Psoas muscle (tissue), 7 donors: ENCODE measurements at regions not wholly inside any gene's neighbourhood (a gene's known extent, or its start where the extent isn't known, plus 50 kb on each side); places are given as distances from the start of the nearest gene placed in this dataset.

ENCODE experiments used
- ATAC-seq, 4 donors: fragments of 200-7000 bp; cut with Tn5 transposase; one replicate each; pipeline ENCODE4 v1.9.1; 2020; ENCODE audit warnings: moderate library complexity in 3 of 4, mild to moderate bottlenecking in 2 of 4
- DNase-seq, 2 donors: peaks; one replicate each; pipeline ENCODE4 v3.0.0-alpha.2; 2020
- H3K27ac ChIP-seq: fragments of 200-600 bp; one replicate; pipeline ENCODE4 v1.8.0; 2022
- H3K27me3 ChIP-seq, 3 donors: fragments of 200-600 bp in 1 of 3; one replicate each; pipeline versions ENCODE4 v1.6.1 to v1.8.0; 2013 to 2022; ENCODE audit warnings: low read length in 2 of 3, mild to moderate bottlenecking in 2 of 3, moderate library complexity in 1 of 3; ENCODE audit not compliant: insufficient read depth in 3 of 3
- H3K36me3 ChIP-seq, 2 donors: fragments of 200-600 bp in 1 of 2; one replicate each; pipeline versions ENCODE4 v1.6.1 to v1.8.0; 2013 to 2022; ENCODE audit warnings: low read depth in 1 of 2, mild to moderate bottlenecking in 1 of 2, moderate library complexity in 1 of 2; ENCODE audit not compliant: insufficient read depth in 1 of 2
- H3K4me1 ChIP-seq: fragments of 200-600 bp; one replicate; pipeline ENCODE4 v1.8.0; 2022
- H3K4me3 ChIP-seq: fragments of 200-600 bp; one replicate; pipeline ENCODE4 v1.8.0; 2022; ENCODE audit warnings: mild to moderate bottlenecking
- H3K9me3 ChIP-seq: fragments of 200-600 bp; one replicate; pipeline ENCODE4 v1.8.0; 2022
- WGBS, 3 donors: extraction: QIAGEN DNeasy Blood & Tissue Kit; methylation state at CpG; one replicate each; pipeline versions ENCODE4 v1.1.6 to v1.1.7; 2013; 5-methylcytosine and 5-hydroxymethylcytosine counted together
- intact Hi-C, 2 donors: fragments of 100-400 bp; cut with DNase I; formaldehyde crosslinking; loops; one replicate each; pipeline versions ENCODE4 v1.11.0 to v1.14.2; 2022
- TF ChIP-seq, protein P1 (sequence below): fragments of 200-600 bp; IDR thresholded peaks from one replicate; pipeline ENCODE4 v1.8.0; 2022; ENCODE audit warnings: antibody characterized with exemption
- donor health status: healthy with polysubstance abuse.
- donor health status: DM: no; HTN: no; CAD: no; lungs with moderate emphysema.
- donor health status: Bipolar disorder and iron deficiency.
- donor health status: healthy.
- donor health status: DM: yes; HTN: yes; CAD: no.
- donor health status: DM: no; HTN: no; CAD: no.
- donor health status: DM: yes; HTN: yes; CAD: no.

DNA sequence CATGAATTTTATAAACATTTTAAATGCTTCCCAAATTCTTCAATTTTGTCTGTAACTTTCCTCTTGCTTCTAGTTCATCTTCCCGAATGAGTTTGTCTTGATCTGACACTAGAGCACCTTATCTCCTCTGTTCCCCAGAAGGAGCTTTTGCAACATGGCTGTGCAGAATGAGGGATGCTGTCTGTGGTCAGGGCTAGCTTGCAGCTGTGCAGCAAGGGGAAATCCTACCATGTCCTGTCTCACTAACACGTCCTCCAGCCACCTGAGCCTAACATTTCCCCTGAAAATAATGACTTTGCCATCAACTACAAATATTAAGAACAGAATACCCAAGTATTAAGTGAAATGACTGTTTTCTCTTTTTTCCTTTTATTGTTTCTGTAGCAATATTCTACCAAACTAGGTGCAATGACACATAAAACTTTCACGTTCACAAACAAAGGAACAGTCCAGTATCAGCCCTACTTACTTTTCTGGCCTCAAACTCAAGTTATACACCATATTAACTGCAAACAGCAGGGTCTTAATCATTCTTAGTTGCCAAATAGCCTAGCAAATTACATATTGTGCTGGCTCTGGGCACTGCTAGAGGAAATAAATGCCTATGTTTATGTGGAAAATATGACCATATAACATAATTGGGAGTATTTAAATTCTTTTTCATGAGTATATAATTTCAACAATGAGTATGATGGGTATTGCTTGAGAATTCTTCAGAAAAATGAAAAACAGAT, 423.3 kb downstream of the CMPK2 start:
- H3K4me1 ChIP-seq = no peaks in the 10 kb centered on the region
- H3K27ac ChIP-seq = no peak overlapping the region
- 71 to 77% (median 71%) methylated on average over 3 of the region's 3 CpGs for WGBS, 3 donors
- no peaks in the 10 kb centered on the region for H3K9me3 ChIP-seq
- TF ChIP-seq, protein P1, sequence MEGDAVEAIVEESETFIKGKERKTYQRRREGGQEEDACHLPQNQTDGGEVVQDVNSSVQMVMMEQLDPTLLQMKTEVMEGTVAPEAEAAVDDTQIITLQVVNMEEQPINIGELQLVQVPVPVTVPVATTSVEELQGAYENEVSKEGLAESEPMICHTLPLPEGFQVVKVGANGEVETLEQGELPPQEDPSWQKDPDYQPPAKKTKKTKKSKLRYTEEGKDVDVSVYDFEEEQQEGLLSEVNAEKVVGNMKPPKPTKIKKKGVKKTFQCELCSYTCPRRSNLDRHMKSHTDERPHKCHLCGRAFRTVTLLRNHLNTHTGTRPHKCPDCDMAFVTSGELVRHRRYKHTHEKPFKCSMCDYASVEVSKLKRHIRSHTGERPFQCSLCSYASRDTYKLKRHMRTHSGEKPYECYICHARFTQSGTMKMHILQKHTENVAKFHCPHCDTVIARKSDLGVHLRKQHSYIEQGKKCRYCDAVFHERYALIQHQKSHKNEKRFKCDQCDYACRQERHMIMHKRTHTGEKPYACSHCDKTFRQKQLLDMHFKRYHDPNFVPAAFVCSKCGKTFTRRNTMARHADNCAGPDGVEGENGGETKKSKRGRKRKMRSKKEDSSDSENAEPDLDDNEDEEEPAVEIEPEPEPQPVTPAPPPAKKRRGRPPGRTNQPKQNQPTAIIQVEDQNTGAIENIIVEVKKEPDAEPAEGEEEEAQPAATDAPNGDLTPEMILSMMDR = no peak
- no peak for DNase-seq
- no peak for ATAC-seq
- H3K4me3 ChIP-seq = no peak overlapping the region
- intact Hi-C loops = no loop called here
- H3K36me3 ChIP-seq = no peaks in the 10 kb centered on the region
- H3K27me3 ChIP-seq = no peaks in the 10 kb centered on the region

DNA sequence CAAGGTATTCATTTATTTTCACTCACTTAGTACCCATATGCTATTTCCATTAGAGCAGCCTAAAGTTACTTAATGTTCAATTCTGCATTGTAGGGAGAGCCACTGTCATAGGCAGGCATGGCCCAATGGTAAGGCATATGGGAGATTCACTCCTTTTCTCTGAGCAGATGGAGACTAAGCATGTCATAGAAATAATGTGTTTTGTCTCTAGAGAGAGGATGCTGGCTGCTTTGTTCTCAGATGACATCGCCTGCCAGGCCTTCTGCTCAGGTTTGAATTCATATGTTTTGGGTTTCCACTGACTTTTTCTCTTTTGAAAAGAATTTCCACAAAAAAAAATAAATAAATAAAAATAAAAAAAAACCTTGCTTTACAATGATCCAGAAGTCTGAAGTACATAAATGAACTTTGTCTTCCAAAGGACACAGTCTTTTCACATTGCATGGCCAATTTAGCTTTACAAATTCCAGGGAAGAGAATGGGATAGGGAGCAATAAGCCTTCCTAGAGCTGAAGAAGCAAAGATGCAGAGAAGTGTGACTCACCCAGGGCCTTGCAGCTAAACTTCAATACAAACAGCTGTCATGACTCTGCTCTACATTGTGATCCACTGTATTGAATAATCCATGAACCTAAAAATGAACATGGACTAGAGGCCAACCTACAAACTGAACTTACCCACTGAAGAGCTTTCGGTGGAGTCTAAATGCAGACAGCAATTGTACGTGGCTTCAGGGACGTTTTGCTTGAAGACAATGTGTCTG, 422.5 kb downstream of the CMPK2 start:
- Histone ChIP-seq H3K4me1 (no peaks in the 10 kb centered on the region), H3K9me3 (no peaks in the 10 kb centered on the region), H3K27ac (no peak overlapping the region), H3K36me3 (no peaks in the 10 kb centered on the region), H3K27me3 (no peaks in the 10 kb centered on the region), H3K4me3 (no peak overlapping the region)
- ATAC-seq = no peak
- DNase-seq = no peak
- WGBS, 3 donors = 85 to 92% (median 88%) methylated on average over 4 of the region's 4 CpGs
- intact Hi-C loops = no loop called here
- TF ChIP-seq, protein P1 = no peak

DNA sequence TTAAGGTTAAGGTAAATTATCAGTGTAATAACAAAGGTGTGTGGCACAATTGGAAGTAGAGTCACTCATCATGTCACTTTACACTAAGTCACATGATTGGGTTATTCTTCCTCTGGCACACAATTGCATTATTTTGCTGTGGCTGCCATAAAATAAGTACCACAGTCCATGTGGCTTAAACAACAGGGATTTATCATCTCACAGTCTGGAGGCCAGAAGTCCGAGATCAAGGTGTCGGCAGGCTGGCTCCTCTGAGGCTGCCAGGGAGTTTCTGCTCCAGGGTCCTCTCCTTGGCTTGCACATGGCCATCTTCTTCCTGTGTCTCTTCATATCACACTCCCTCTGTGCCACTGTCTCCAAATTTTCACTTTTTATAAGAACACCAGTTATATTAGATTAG, 421.2 kb downstream of the CMPK2 start:
- 86 to 91% (median 91%) methylated on average over 2 of the region's 2 CpGs for WGBS, 3 donors
- Histone ChIP-seq H3K9me3 (no peaks in the 10 kb centered on the region), H3K4me3 (no peak overlapping the region), H3K4me1 (no peaks in the 10 kb centered on the region), H3K36me3 (no peaks in the 10 kb centered on the region), H3K27me3 (no peaks in the 10 kb centered on the region), H3K27ac (no peak overlapping the region)
- DNase-seq = no peak
- no peak for ATAC-seq
- intact Hi-C loops = no loop called here
- TF ChIP-seq, protein P1 = no peak

DNA sequence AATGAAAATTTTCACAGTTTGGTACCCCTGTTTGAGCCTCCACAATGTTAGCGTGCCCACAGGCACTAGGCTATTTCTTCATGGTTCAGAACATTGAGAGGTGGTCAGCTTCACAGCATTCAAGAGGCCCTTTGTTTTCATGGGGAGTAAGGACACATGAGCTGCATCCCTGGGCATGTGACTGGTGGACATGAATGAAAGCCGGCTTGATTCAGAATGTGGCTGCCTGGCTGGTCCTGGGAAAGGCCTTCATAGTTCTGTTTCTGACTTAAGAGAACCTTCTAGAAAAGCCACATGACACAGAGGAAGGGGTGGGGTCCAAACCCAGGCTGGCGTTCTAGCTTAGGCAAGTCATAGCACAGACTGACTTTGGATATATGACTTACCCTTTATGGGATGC, 420.6 kb downstream of the CMPK2 start:
- Histone ChIP-seq H3K27ac (no peak overlapping the region), H3K4me3 (no peak overlapping the region), H3K9me3 (no peaks in the 10 kb centered on the region), H3K27me3 (no peaks in the 10 kb centered on the region), H3K4me1 (no peaks in the 10 kb centered on the region), H3K36me3 (no peaks in the 10 kb centered on the region)
- WGBS, 3 donors = 85 to 88% (median 87%) methylated on average over 3 of the region's 3 CpGs
- DNase-seq (no peak), ATAC-seq (no peak)
- TF ChIP-seq, protein P1 = no peak
- intact Hi-C loops = no loop called here
